GM12875 (cell line): ENCODE measurements at regions not wholly inside any gene's neighbourhood (a gene's known extent, or its start where the extent isn't known, plus 50 kb on each side); places are given as distances from the start of the nearest gene placed in this dataset.

Experiments used
- H3K4me3 ChIP-seq: one replicate; pipeline ENCODE4 v1.5.1; 2011; ENCODE audit warnings: low read depth, low read length, control low read depth
- TF ChIP-seq, protein P1 (sequence below): IDR thresholded peaks from 2 replicates; pipeline ENCODE4 v1.5.1; 2011; ENCODE audit warnings: low read depth, mild to moderate bottlenecking, control low read depth, inconsistent platforms, low read length, moderate library complexity, borderline replicate concordance; ENCODE audit not compliant: insufficient read depth

DNA sequence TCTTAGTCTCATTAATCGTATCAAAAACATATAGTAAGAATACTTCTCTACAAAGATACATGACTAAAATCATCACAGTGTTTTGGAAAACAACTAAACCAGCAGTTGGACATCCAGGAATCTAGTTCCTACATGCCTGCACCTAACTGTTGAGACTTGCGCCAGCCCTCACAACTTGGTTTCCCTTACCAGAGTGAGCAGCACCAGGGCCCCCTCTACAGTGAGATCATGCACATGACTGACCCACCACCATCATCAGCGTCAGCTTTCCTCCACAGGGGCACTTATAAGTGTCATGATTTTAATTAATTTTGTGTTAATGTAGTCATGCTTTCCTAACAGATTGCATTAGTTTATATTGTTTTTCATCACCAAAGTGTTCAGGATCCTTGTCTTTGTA lies 1322.0 kb downstream of the EFNB2 start:
- no peak overlapping the region for H3K4me3 ChIP-seq
- TF ChIP-seq, protein P1, sequence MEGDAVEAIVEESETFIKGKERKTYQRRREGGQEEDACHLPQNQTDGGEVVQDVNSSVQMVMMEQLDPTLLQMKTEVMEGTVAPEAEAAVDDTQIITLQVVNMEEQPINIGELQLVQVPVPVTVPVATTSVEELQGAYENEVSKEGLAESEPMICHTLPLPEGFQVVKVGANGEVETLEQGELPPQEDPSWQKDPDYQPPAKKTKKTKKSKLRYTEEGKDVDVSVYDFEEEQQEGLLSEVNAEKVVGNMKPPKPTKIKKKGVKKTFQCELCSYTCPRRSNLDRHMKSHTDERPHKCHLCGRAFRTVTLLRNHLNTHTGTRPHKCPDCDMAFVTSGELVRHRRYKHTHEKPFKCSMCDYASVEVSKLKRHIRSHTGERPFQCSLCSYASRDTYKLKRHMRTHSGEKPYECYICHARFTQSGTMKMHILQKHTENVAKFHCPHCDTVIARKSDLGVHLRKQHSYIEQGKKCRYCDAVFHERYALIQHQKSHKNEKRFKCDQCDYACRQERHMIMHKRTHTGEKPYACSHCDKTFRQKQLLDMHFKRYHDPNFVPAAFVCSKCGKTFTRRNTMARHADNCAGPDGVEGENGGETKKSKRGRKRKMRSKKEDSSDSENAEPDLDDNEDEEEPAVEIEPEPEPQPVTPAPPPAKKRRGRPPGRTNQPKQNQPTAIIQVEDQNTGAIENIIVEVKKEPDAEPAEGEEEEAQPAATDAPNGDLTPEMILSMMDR = no peak

DNA sequence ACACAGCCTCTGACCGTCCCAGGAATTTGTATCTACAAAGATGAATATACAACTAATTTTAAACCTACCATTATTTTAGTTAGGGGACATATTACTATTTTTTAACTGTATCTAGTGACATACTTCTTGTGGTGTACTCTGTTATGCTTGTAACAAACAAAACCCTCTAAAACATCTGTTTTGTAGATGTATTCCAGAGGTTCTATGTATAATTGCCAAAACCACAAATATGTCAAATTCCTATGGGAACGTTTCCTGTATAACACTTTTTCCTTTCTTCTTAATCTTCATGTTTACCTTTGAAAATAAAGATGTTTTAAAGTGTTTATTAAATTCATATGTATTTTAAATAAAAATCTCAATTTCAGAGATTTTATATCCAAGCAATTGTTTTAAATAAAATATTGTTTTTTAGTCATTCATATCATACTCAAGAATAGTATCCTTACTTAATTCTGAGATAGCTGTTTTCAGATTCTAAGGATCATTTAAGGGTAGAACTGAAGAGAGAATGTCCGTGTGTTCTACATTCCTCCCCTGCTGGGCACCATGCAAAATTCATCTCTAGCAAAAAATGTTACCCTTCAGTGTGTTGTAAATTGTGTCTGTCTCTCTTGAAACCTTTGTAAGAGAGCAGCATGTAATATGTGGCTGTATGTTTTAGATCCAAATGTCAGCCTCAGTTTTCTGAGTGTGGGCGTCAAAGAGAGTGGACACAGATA lies 1327.7 kb downstream of the EFNB2 start:
- TF ChIP-seq, protein P1 = no peak
- H3K4me3 ChIP-seq = no peak overlapping the region

DNA sequence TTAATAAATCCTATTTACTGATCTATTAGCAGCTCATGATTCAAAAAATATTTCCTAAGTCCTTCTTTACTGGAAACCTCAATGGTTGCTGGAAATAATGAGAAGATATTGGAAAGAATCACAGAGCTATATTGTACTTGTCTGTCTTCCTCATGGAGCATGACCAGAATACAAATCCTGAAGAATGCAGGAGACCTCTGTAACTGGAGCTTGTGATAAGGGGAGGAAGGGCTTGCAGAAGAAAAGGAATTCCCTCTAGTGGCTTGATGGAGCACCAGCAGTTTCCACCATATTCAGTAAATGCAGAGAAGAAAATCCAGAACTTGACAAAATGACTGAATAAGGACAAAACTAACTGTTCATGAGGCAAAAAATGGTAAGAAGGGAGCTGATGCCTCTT lies 1333.1 kb downstream of the EFNB2 start:
- no peak overlapping the region for H3K4me3 ChIP-seq
- TF ChIP-seq, protein P1 = peak; percentile 48; the same call in 1 of the 2 replicates

DNA sequence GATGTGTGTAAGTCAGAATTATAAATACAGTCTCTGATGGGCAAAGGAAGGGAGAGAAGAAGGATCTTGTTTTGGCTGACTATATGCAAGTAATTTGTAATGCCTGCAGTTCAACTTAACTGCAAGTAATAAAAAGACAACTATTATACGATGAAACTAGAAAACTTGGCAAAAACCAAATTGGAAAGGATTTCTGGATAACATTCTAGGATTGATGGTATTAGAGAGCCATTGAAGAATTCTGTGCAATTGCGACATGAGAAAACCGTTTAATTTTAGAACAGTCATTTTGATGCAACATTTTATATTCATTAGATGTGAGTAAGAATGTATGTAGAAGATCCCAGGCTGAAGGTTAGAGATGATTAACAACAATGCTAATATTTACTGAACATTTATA lies 1334.1 kb downstream of the EFNB2 start:
- no peak overlapping the region for H3K4me3 ChIP-seq
- TF ChIP-seq, protein P1 = no peak

DNA sequence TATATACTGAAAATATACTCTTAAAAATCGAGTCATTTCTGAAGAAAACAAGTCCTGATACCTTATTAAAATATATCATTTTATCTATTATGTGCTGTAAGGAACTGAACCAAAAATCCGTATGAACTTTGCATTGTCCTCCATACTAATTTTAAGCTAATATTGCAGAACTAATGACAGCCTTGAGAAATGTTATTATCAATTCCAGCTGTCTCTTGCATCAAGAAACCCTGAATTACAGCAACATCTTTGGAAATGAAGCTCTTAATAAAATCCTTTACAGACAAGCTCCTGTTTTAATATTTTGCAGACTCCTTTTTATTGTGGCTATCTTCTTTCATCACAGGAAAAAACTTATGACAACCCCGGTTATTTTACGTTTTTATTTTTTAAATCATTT lies 1335.3 kb downstream of the EFNB2 start:
- no peak overlapping the region for H3K4me3 ChIP-seq
- TF ChIP-seq, protein P1 = no peak

DNA sequence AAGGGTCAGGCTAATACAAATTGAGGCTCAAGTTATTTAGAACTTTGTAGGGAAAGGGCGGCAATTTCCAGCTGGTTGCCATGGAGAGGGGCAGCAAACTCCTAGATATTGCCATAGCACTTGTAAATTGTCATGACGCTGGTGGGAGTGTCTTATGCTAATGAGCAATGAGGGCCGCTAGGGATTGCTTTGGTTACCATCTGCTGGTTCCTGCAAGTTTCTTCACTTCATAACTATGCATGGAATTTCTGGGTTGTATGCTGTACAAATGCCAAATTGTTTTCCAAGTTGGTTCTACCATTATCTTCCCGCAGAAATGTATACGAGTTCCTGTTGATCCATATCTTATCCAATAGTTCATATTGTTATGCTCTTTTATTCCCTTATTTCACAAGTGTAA lies 1339.4 kb downstream of the EFNB2 start:
- TF ChIP-seq, protein P1 = no peak
- H3K4me3 ChIP-seq = no peak overlapping the region

DNA sequence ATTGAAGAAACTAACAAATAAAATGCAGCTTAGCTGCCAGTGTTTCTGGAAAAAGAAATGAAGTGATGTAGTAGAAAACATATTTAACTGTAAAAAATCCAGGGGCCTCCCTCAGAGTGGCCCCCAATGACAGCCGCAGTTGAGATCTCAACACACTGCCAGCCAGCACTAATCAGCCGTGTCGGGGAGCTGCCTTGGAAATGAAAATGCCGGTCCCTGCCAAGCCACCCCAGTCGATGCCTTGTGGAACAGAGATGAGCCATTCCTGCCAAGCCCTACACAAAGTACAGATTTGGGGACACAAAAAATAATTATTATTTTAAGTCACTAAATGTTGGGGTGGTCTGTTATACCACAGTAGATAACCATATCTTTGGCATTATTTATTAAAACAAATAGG lies 1342.4 kb downstream of the EFNB2 start:
- H3K4me3 ChIP-seq = no peak overlapping the region
- TF ChIP-seq, protein P1 = no peak
